Trophoblast cell (in vitro differentiated cells and primary cell): ENCODE measurements at regions not wholly inside any gene's neighbourhood (a gene's known extent, or its start where the extent isn't known, plus 50 kb on each side); places are given as distances from the start of the nearest gene placed in this dataset.

Experiments used
- DNase-seq, 2 donors: peaks; one replicate each; pipeline ENCODE4 v3.0.0-alpha.2; 2016
- H2AFZ ChIP-seq: 2 replicates; pipeline ENCODE4 v1.6.1; 2013; ENCODE audit warnings: low read length, moderate library complexity, mild to moderate bottlenecking; ENCODE audit not compliant: insufficient read depth, poor library complexity
- H2AK5ac ChIP-seq: 2 replicates; pipeline ENCODE4 v1.6.1; 2013; ENCODE audit warnings: mild to moderate bottlenecking, low read length
- H2BK120ac ChIP-seq: 2 replicates; pipeline ENCODE4 v1.6.1; 2013; ENCODE audit warnings: low read length, mild to moderate bottlenecking, moderate library complexity; ENCODE audit not compliant: insufficient read depth, poor library complexity
- H2BK12ac ChIP-seq: 2 replicates; pipeline ENCODE4 v1.6.1; 2013; ENCODE audit warnings: mild to moderate bottlenecking, low read length, moderate library complexity
- H2BK5ac ChIP-seq: 2 replicates; pipeline ENCODE4 v1.6.1; 2013; ENCODE audit warnings: low read length, low read depth, moderate library complexity, mild to moderate bottlenecking; ENCODE audit not compliant: poor library complexity
- H3K14ac ChIP-seq: 2 replicates; pipeline ENCODE4 v1.6.1; 2013; ENCODE audit warnings: mild to moderate bottlenecking, low read length
- H3K18ac ChIP-seq: 2 replicates; pipeline ENCODE4 v1.6.1; 2013; ENCODE audit warnings: mild to moderate bottlenecking, low read length
- H3K23ac ChIP-seq: 2 replicates; pipeline ENCODE4 v1.6.1; 2013; ENCODE audit warnings: low read length
- H3K27ac ChIP-seq: 2 replicates; pipeline ENCODE4 v1.5.1; 2013; ENCODE audit warnings: low read depth, mild to moderate bottlenecking, inconsistent platforms, low read length, moderate library complexity
- H3K27me3 ChIP-seq: 2 replicates; pipeline ENCODE4 v1.6.1; 2013; ENCODE audit warnings: inconsistent platforms, mild to moderate bottlenecking, low read length, moderate library complexity; ENCODE audit not compliant: insufficient read depth
- H3K36me3 ChIP-seq, 2 experiments: 1 replicate in 1 of 2; 2 replicates in 1 of 2; pipeline ENCODE4 v1.6.1; 2013; ENCODE audit warnings: low read length in 2 of 2, mild to moderate bottlenecking in 2 of 2, moderate library complexity in 1 of 2; ENCODE audit not compliant: insufficient read depth in 2 of 2, control insufficient read depth in 1 of 2
- H3K4ac ChIP-seq: 2 replicates; pipeline ENCODE4 v1.6.1; 2013; ENCODE audit warnings: low read depth, mild to moderate bottlenecking, low read length, moderate library complexity
- H3K4me1 ChIP-seq, 2 experiments: 1 replicate in 1 of 2; 2 replicates in 1 of 2; pipeline ENCODE4 v1.6.1; 2013; ENCODE audit warnings: low read length in 2 of 2, mild to moderate bottlenecking in 2 of 2, moderate library complexity in 1 of 2; ENCODE audit not compliant: insufficient read depth in 2 of 2, control insufficient read depth in 1 of 2
- H3K4me2 ChIP-seq: 2 replicates; pipeline ENCODE4 v1.6.1; 2013; ENCODE audit warnings: inconsistent platforms, mild to moderate bottlenecking, low read length, moderate library complexity
- H3K4me3 ChIP-seq: 2 replicates; pipeline ENCODE4 v1.5.1; 2013; ENCODE audit warnings: mild to moderate bottlenecking, low read depth, low read length, inconsistent platforms
- H3K79me1 ChIP-seq: one replicate; pipeline ENCODE4 v1.6.1; 2013; ENCODE audit warnings: low read length
- H3K79me2 ChIP-seq: 2 replicates; pipeline ENCODE4 v1.6.1; 2013; ENCODE audit warnings: low read length, mild to moderate bottlenecking; ENCODE audit not compliant: control insufficient read depth, insufficient read depth, poor library complexity
- H3K9ac ChIP-seq: 2 replicates; pipeline ENCODE4 v1.6.1; 2013; ENCODE audit warnings: mild to moderate bottlenecking, low read length
- H3K9me3 ChIP-seq: 2 replicates; pipeline ENCODE4 v1.6.1; 2013; ENCODE audit warnings: low read depth, mild to moderate bottlenecking, control low read depth, inconsistent platforms, low read length; ENCODE audit not compliant: insufficient read depth
- H4K12ac ChIP-seq: 2 replicates; pipeline ENCODE4 v1.6.1; 2013; ENCODE audit warnings: low read depth, mild to moderate bottlenecking, low read length, moderate library complexity
- H4K8ac ChIP-seq: 2 replicates; pipeline ENCODE4 v1.6.1; 2013; ENCODE audit warnings: low read depth, mild to moderate bottlenecking, low read length, moderate library complexity
- H4K91ac ChIP-seq: one replicate; pipeline ENCODE4 v1.6.1; 2013; ENCODE audit warnings: low read depth, mild to moderate bottlenecking, low read length, moderate library complexity
- WGBS: extraction: QIAGEN DNeasy Blood & Tissue Kit; methylation state at CpG from one replicate; pipeline ENCODE4 v1.1.7; 2013; ENCODE audit warnings: missing lambda C conversion rate; ENCODE audit not compliant: insufficient read length, insufficient coverage; ENCODE audit errors: extremely low coverage; 5-methylcytosine and 5-hydroxymethylcytosine counted together

DNA sequence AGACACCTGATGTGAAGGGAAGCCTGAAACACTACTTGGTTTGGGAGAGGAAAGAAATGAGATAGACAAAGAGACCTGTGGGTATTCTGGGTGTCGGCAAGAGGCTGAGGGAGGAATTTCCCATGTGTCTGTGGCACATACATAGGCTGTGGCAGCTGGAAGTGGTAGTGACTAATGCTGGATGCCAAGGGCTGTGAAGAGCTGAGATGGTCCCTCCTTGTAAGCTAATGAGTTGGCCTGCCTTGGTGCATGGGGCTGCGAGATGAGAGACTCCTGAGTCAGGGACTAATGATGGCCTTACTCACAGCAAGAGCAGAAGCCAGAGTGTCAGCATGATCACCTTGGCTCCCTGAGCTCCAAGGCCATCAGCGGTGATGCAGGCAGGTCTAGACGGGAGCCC is 119.0 kb upstream of the EEPD1 start:
- H3K23ac ChIP-seq = no peak overlapping the region
- H2BK120ac ChIP-seq = no peak overlapping the region
- H4K8ac ChIP-seq = no peak overlapping the region
- no peaks in the 10 kb centered on the region for H3K79me2 ChIP-seq
- H2AFZ ChIP-seq = no peak overlapping the region
- no peak overlapping the region for H4K91ac ChIP-seq
- H3K18ac ChIP-seq = no peak overlapping the region
- no CpG with 5 or more reads among the region's 4 CpGs for WGBS
- no peak overlapping the region for H3K4me2 ChIP-seq
- H3K36me3 ChIP-seq = no peaks in the 10 kb centered on the region
- H3K79me1 ChIP-seq = peaks cover 6% of the 10 kb centered on the region
- no peak overlapping the region for H2AK5ac ChIP-seq
- H4K12ac ChIP-seq = no peak overlapping the region
- no peak overlapping the region for H2BK5ac ChIP-seq
- no peak overlapping the region for H3K4ac ChIP-seq
- no peak overlapping the region for H3K9ac ChIP-seq
- H2BK12ac ChIP-seq = no peak overlapping the region
- peaks cover 6 to 9% of the 10 kb centered on the region in 2 experiments for H3K4me1 ChIP-seq
- H3K27ac ChIP-seq = no peak overlapping the region
- no peak overlapping the region for H3K14ac ChIP-seq
- no peak for DNase-seq
- H3K27me3 ChIP-seq = peaks cover 2% of the 10 kb centered on the region
- peaks cover 2% of the 10 kb centered on the region for H3K9me3 ChIP-seq
- H3K4me3 ChIP-seq = no peak overlapping the region

GRCh38 chr7:36035186-36035585 is 117.9 kb upstream of the EEPD1 start:
- Histone ChIP-seq H2AFZ (no peak overlapping the region), H3K23ac (no peak overlapping the region), H3K4ac (no peak overlapping the region), H3K9me3 (peaks cover 2% of the 10 kb centered on the region), H3K79me1 (peaks cover 6% of the 10 kb centered on the region), H2BK120ac (no peak overlapping the region), H3K4me2 (no peak overlapping the region), H2BK5ac (no peak overlapping the region), H3K27ac (no peak overlapping the region), H4K91ac (peak overlapping the region; percentile 22), H4K12ac (no peak overlapping the region), H4K8ac (no peak overlapping the region), H3K79me2 (no peaks in the 10 kb centered on the region), H3K27me3 (no peaks in the 10 kb centered on the region), H3K4me1 (peaks cover 6 to 9% of the 10 kb centered on the region in 2 experiments), H3K18ac (no peak overlapping the region), H3K4me3 (no peak overlapping the region), H3K36me3 (no peaks in the 10 kb centered on the region), H2AK5ac (no peak overlapping the region), H2BK12ac (peak overlapping the region; percentile 29), H3K14ac (no peak overlapping the region), H3K9ac (no peak overlapping the region)
- no peak for DNase-seq
- no CpG with 5 or more reads among the region's 7 CpGs for WGBS

- H2BK120ac ChIP-seq = no peak overlapping the region
- H3K79me2 ChIP-seq = no peaks in the 10 kb centered on the region
- peak overlapping the region; percentile 7 for H3K27ac ChIP-seq
- H2BK5ac ChIP-seq = no peak overlapping the region
- peaks cover 2% of the 10 kb centered on the region for H3K9me3 ChIP-seq
- H4K8ac ChIP-seq = no peak overlapping the region
- no peak overlapping the region for H4K12ac ChIP-seq
- no CpG with 5 or more reads among the region's 4 CpGs for WGBS
- H3K23ac ChIP-seq = no peak overlapping the region
- H2AK5ac ChIP-seq = peak overlapping the region; percentile 36
- H2AFZ ChIP-seq = no peak overlapping the region
- no peak overlapping the region for H4K91ac ChIP-seq
- H3K4me1 ChIP-seq = peaks cover 6 to 9% of the 10 kb centered on the region in 2 experiments
- H3K14ac ChIP-seq = no peak overlapping the region
- DNase-seq = peak; percentile 81 to 84
- no peak overlapping the region for H3K9ac ChIP-seq
- no peaks in the 10 kb centered on the region for H3K27me3 ChIP-seq
- H3K4ac ChIP-seq = no peak overlapping the region
- H3K79me1 ChIP-seq = peaks cover 6% of the 10 kb centered on the region
- H3K36me3 ChIP-seq = no peaks in the 10 kb centered on the region
- no peak overlapping the region for H2BK12ac ChIP-seq
- no peak overlapping the region for H3K18ac ChIP-seq
- H3K4me2 ChIP-seq = no peak overlapping the region
- no peak overlapping the region for H3K4me3 ChIP-seq
These were observed 116.5 kb upstream of the EEPD1 start for GRCh38 chr7:36036590-36036989.

GRCh38 chr7:36037121-36037662 is 115.9 kb upstream of the EEPD1 start:
- no peaks in the 10 kb centered on the region for H3K79me2 ChIP-seq

More at GRCh38 chr7:36037121-36037662, 115.9 kb upstream of the EEPD1 start:
- Histone ChIP-seq H4K91ac (no peak overlapping the region), H3K23ac (no peak overlapping the region), H3K4me2 (no peak overlapping the region), H3K4me1 (peaks cover 6 to 9% of the 10 kb centered on the region in 2 experiments), H2BK120ac (no peak overlapping the region), H3K27ac (peak overlapping the region; percentile 7), H4K12ac (no peak overlapping the region), H3K9me3 (no peaks in the 10 kb centered on the region), H2BK12ac (no peak overlapping the region), H3K9ac (no peak overlapping the region), H3K27me3 (no peaks in the 10 kb centered on the region), H2AK5ac (no peak overlapping the region), H3K4me3 (no peak overlapping the region), H3K18ac (no peak overlapping the region), H3K14ac (no peak overlapping the region), H3K79me1 (peaks cover 6% of the 10 kb centered on the region), H4K8ac (no peak overlapping the region), H2AFZ (no peak overlapping the region), H3K4ac (no peak overlapping the region), H3K36me3 (no peaks in the 10 kb centered on the region), H2BK5ac (no peak overlapping the region)
- no CpG with 5 or more reads among the region's 11 CpGs for WGBS
- peak; percentile 89 to 97 for DNase-seq
